Mesothelial cell of epicardium (in vitro differentiated cells): ENCODE measurements at regions not wholly inside any gene's neighbourhood (a gene's known extent, or its start where the extent isn't known, plus 50 kb on each side); places are given as distances from the start of the nearest gene placed in this dataset.

Experiments
- DNase-seq, 2 experiments: peaks; one replicate each; pipeline ENCODE4 v3.0.0; 2021; ENCODE audit warnings: low spot score in 2 of 2; ENCODE audit not compliant: unreplicated experiment in 2 of 2
- H3K27ac Mint-ChIP-seq: 2 replicates; pipeline ENCODE4 v1.8.0; 2021; ENCODE audit warnings: mixed read lengths
- H3K27me3 Mint-ChIP-seq: 2 replicates; pipeline ENCODE4 v1.8.0; 2021; ENCODE audit warnings: low read depth, mixed read lengths
- H3K36me3 Mint-ChIP-seq: 2 replicates; pipeline ENCODE4 v1.8.0; 2021; ENCODE audit warnings: mixed read lengths
- H3K4me1 Mint-ChIP-seq: 2 replicates; pipeline ENCODE4 v1.8.0; 2021; ENCODE audit warnings: mixed read lengths
- H3K4me3 Mint-ChIP-seq: 2 replicates; pipeline ENCODE4 v1.8.0; 2021; ENCODE audit warnings: mild to moderate bottlenecking, moderate library complexity, mixed read lengths
- H3K9me3 Mint-ChIP-seq: 2 replicates; pipeline ENCODE4 v1.8.0; 2021; ENCODE audit warnings: mixed read lengths
- CTCF ChIP-seq: fragments of 200-600 bp; sonication (generic); IDR thresholded peaks from one replicate; pipeline ENCODE4 v1.5.0; 2021; ENCODE audit warnings: antibody characterized with exemption; ENCODE audit not compliant: unreplicated experiment

GRCh38 chr3:853489-853888 lies 239.3 kb upstream of the CNTN6 start:
- Mint-ChIP-seq H3K27ac (no peak overlapping the region), H3K36me3 (no peaks in the 10 kb centered on the region), H3K4me1 (no peaks in the 10 kb centered on the region), H3K9me3 (peaks cover 6% of the 10 kb centered on the region), H3K27me3 (no peaks in the 10 kb centered on the region), H3K4me3 (no peak overlapping the region)
- no peak for DNase-seq
- no peak for TF ChIP-seq CTCF

GRCh38 chr3:859135-859534 lies 233.7 kb upstream of the CNTN6 start:
- no peak overlapping the region for H3K4me3 Mint-ChIP-seq
- H3K9me3 Mint-ChIP-seq = no peaks in the 10 kb centered on the region
- no peak for TF ChIP-seq CTCF
- H3K27me3 Mint-ChIP-seq = no peaks in the 10 kb centered on the region
- H3K36me3 Mint-ChIP-seq = no peaks in the 10 kb centered on the region
- H3K4me1 Mint-ChIP-seq = no peaks in the 10 kb centered on the region
- no peak overlapping the region for H3K27ac Mint-ChIP-seq
- DNase-seq = no peak

GRCh38 chr3:861721-862120 lies 231.1 kb upstream of the CNTN6 start:
- Mint-ChIP-seq H3K9me3 (no peaks in the 10 kb centered on the region), H3K4me1 (no peaks in the 10 kb centered on the region), H3K27ac (no peak overlapping the region), H3K4me3 (no peak overlapping the region), H3K36me3 (no peaks in the 10 kb centered on the region), H3K27me3 (no peaks in the 10 kb centered on the region)
- DNase-seq = no peak
- TF ChIP-seq CTCF = no peak

- Mint-ChIP-seq H3K9me3 (no peaks in the 10 kb centered on the region), H3K27ac (no peak overlapping the region), H3K36me3 (no peaks in the 10 kb centered on the region), H3K27me3 (no peaks in the 10 kb centered on the region), H3K4me3 (no peak overlapping the region), H3K4me1 (peaks cover 3% of the 10 kb centered on the region)
- TF ChIP-seq CTCF = no peak
- DNase-seq = no peak
Measured at GRCh38 chr3:869269-869668, 223.6 kb upstream of the CNTN6 start.

GRCh38 chr3:869734-870133 lies 223.1 kb upstream of the CNTN6 start:
- Mint-ChIP-seq H3K9me3 (no peaks in the 10 kb centered on the region), H3K27ac (no peak overlapping the region), H3K36me3 (no peaks in the 10 kb centered on the region), H3K4me1 (peaks cover 3% of the 10 kb centered on the region), H3K4me3 (no peak overlapping the region), H3K27me3 (no peaks in the 10 kb centered on the region)
- no peak for TF ChIP-seq CTCF
- DNase-seq = no peak

- no peaks in the 10 kb centered on the region for H3K36me3 Mint-ChIP-seq
- no peak for TF ChIP-seq CTCF
- H3K4me3 Mint-ChIP-seq = no peak overlapping the region
- H3K27ac Mint-ChIP-seq = no peak overlapping the region
- peaks cover 3% of the 10 kb centered on the region for H3K4me1 Mint-ChIP-seq
- H3K27me3 Mint-ChIP-seq = no peaks in the 10 kb centered on the region
- DNase-seq = no peak
- peaks cover 4% of the 10 kb centered on the region for H3K9me3 Mint-ChIP-seq
Measured at GRCh38 chr3:871651-872050, 221.2 kb upstream of the CNTN6 start.
